Karpas-422 (cell line): ENCODE measurements at regions not wholly inside any gene's neighbourhood (a gene's known extent, or its start where the extent isn't known, plus 50 kb on each side); places are given as distances from the start of the nearest gene placed in this dataset.

Experiments used
- DNase-seq: peaks from one replicate; pipeline ENCODE4 v3.0.0-alpha.2; 2015
- H2AFZ ChIP-seq: fragments of 200-600 bp; sonication (generic); 2 replicates; pipeline ENCODE4 v1.6.1; 2014; ENCODE audit warnings: antibody characterized with exemption, low read length, mixed read lengths
- H3K27ac ChIP-seq: fragments of 200-600 bp; sonication (generic); 2 replicates; pipeline ENCODE4 v1.5.1; 2014; ENCODE audit warnings: mild to moderate bottlenecking, low read length, moderate library complexity
- H3K27me3 ChIP-seq: fragments of 200-600 bp; sonication (generic); 2 replicates; pipeline ENCODE4 v1.6.1; 2014; ENCODE audit warnings: low read length, mixed read lengths
- H3K36me3 ChIP-seq: fragments of 200-600 bp; sonication (generic); 2 replicates; pipeline ENCODE4 v1.6.1; 2014; ENCODE audit warnings: low read length, mixed read lengths; ENCODE audit not compliant: insufficient read depth
- H3K4me1 ChIP-seq: fragments of 200-600 bp; sonication (generic); 2 replicates; pipeline ENCODE4 v1.6.1; 2014; ENCODE audit warnings: mild to moderate bottlenecking, low read length, mixed read lengths
- H3K4me2 ChIP-seq: fragments of 200-600 bp; sonication (generic); 2 replicates; pipeline ENCODE4 v1.6.1; 2014; ENCODE audit warnings: low read length, low read depth, mild to moderate bottlenecking; ENCODE audit not compliant: poor library complexity, severe bottlenecking
- H3K4me3 ChIP-seq: fragments of 200-600 bp; sonication (generic); 2 replicates; pipeline ENCODE4 v1.5.1; 2014; ENCODE audit warnings: mild to moderate bottlenecking, antibody characterized with exemption, low read length, mixed read lengths
- H3K79me2 ChIP-seq: fragments of 200-600 bp; sonication (generic); 2 replicates; pipeline ENCODE4 v1.6.1; 2014; ENCODE audit warnings: mild to moderate bottlenecking, low read length, mixed read lengths
- H3K9ac ChIP-seq: fragments of 200-600 bp; sonication (generic); 2 replicates; pipeline ENCODE4 v1.6.0; 2014; ENCODE audit warnings: low read length
- H3K9me2 ChIP-seq: fragments of 200-600 bp; sonication (generic), shearing (Covaris generic); replicated peaks from 2 replicates; pipeline ENCODE4 v1.6.0; 2014; ENCODE audit warnings: mild to moderate bottlenecking, low read length, moderate library complexity; ENCODE audit not compliant: insufficient read depth
- H3K9me3 ChIP-seq: fragments of 300-700, 200-600 bp; sonication (generic); 2 replicates; pipeline ENCODE4 v1.6.1; 2014; ENCODE audit warnings: low read length, mixed read lengths
- H4K20me1 ChIP-seq: fragments of 200-600 bp; sonication (generic); 2 replicates; pipeline ENCODE4 v1.6.1; 2014; ENCODE audit warnings: mild to moderate bottlenecking, antibody characterized with exemption, low read length, low read depth; ENCODE audit not compliant: insufficient read depth

DNA sequence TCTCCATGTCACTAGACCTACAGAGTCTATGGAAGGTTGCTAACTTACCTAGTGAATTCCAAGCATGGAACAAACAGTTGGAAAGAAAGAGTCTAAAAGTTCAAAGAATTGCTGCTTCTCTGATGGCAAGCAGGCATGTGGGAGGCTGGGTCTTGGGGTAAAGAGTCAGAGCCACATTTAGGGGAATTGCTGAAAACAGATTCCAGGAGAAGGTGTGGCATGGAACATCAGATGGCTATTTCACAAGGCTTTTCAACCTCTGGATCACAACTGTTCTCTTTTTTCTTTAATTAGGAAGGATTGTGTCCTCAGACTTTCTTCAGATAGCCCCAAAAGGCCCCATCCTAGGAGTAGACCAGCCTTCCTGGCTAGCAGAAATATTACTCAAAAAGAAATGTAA lies 601.5 kb downstream of the MAFB start:
- H3K9me3 ChIP-seq, result no peaks in the 10 kb centered on the region
- no peak overlapping the region for H3K9ac ChIP-seq
- H4K20me1 ChIP-seq, result no peaks in the 10 kb centered on the region
- DNase-seq, result no peak
- 0 out of 2 replicates have a peak, but pooled peaks cover 4% of the 10 kb centered on the region for H3K27me3 ChIP-seq
- no peaks in the 10 kb centered on the region for H3K79me2 ChIP-seq
- H2AFZ ChIP-seq, result no peak overlapping the region
- H3K9me2 ChIP-seq, result no peaks in the 10 kb centered on the region
- no peak overlapping the region for H3K4me2 ChIP-seq
- no peak overlapping the region for H3K4me3 ChIP-seq
- no peaks in the 10 kb centered on the region for H3K36me3 ChIP-seq
- H3K4me1 ChIP-seq, result no peaks in the 10 kb centered on the region
- H3K27ac ChIP-seq, result no peak overlapping the region

DNA sequence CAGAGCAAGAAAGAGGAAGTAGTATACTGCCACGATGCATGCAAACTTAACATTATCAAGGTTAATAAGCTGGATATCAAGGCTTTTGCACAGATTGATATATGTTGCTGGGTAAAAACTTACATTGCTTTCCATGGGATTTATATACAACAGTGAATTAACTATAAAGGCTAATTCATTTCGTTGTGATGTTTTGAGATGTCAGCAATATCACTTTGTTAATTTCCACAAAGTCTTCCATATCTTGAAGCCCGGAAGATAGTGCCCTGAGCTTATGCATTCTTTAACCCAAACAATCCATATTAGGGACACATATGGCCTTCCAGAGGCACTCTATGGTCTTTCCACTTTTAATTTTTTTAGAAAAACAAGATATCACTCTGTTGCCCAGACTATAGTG lies 603.5 kb downstream of the MAFB start:
- Histone ChIP-seq H4K20me1 (no peaks in the 10 kb centered on the region), H3K4me3 (no peak overlapping the region), H3K36me3 (no peaks in the 10 kb centered on the region), H3K27me3 (0 out of 2 replicates have a peak, but pooled peaks cover 4% of the 10 kb centered on the region), H3K9me2 (no peaks in the 10 kb centered on the region), H3K4me1 (no peaks in the 10 kb centered on the region; the same call in 1 of the 2 replicates), H3K27ac (no peak overlapping the region), H3K4me2 (no peak overlapping the region), H3K9ac (no peak overlapping the region), H2AFZ (no peak overlapping the region), H3K9me3 (no peaks in the 10 kb centered on the region), H3K79me2 (no peaks in the 10 kb centered on the region)
- no peak for DNase-seq

DNA sequence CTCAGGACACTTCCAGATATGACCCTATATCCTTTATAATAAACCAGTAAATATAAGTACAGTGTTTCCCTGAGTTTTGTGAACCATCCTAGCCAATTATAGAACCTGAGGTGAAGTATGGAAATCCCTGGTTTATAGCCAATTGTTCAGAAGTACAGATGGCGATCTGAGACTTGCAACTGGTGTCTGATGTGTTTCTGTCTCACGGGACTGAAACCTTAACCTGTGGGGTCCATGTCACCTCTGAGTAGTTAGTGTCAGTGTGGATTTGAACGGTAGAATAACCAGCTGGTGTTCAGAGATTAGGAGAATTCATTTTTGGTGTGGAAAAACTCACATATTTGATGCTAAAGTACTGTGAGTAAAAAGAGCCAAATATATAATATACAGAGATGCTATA lies 606.6 kb downstream of the MAFB start:
- Histone ChIP-seq H3K9me2 (no peaks in the 10 kb centered on the region), H3K27ac (no peak overlapping the region), H3K9ac (no peak overlapping the region), H3K4me3 (no peak overlapping the region), H2AFZ (no peak overlapping the region), H3K4me2 (no peak overlapping the region), H3K9me3 (0 out of 2 replicates have a peak, but pooled peaks cover 4% of the 10 kb centered on the region), H3K79me2 (no peaks in the 10 kb centered on the region), H3K27me3 (0 out of 2 replicates have a peak, but pooled peaks cover 4% of the 10 kb centered on the region), H4K20me1 (no peaks in the 10 kb centered on the region), H3K4me1 (no peaks in the 10 kb centered on the region; the same call in 1 of the 2 replicates), H3K36me3 (no peaks in the 10 kb centered on the region)
- no peak for DNase-seq

DNA sequence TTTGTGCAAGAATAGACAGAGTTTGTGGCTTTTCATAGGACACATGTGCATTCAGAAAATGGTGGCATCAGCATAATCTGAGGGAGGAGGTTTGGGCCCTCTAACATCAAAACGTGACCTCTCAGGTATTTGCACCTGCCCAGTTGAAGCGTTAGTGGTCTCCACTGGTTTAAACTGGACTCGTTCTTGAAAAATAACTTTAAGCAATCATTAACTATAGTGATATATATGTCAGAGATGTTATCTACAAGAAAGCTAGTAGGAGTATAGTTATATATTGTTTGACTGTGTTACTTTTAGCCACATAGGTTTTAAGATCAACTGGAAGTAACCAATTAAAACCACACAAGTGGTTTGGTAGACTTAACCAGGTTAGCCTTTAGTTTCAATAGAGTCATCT lies 607.4 kb downstream of the MAFB start:
- H3K9me2 ChIP-seq, result no peaks in the 10 kb centered on the region
- no peak overlapping the region for H3K27ac ChIP-seq
- no peak for DNase-seq
- no peaks in the 10 kb centered on the region; the same call in 1 of the 2 replicates for H3K4me1 ChIP-seq
- no peaks in the 10 kb centered on the region for H3K27me3 ChIP-seq
- no peaks in the 10 kb centered on the region for H3K36me3 ChIP-seq
- no peak overlapping the region for H3K9ac ChIP-seq
- H3K4me3 ChIP-seq, result no peak overlapping the region
- no peak overlapping the region for H2AFZ ChIP-seq
- H3K9me3 ChIP-seq, result 0 out of 2 replicates have a peak, but pooled peaks cover 4% of the 10 kb centered on the region
- no peak overlapping the region for H3K4me2 ChIP-seq
- no peaks in the 10 kb centered on the region for H3K79me2 ChIP-seq
- no peaks in the 10 kb centered on the region for H4K20me1 ChIP-seq

DNA sequence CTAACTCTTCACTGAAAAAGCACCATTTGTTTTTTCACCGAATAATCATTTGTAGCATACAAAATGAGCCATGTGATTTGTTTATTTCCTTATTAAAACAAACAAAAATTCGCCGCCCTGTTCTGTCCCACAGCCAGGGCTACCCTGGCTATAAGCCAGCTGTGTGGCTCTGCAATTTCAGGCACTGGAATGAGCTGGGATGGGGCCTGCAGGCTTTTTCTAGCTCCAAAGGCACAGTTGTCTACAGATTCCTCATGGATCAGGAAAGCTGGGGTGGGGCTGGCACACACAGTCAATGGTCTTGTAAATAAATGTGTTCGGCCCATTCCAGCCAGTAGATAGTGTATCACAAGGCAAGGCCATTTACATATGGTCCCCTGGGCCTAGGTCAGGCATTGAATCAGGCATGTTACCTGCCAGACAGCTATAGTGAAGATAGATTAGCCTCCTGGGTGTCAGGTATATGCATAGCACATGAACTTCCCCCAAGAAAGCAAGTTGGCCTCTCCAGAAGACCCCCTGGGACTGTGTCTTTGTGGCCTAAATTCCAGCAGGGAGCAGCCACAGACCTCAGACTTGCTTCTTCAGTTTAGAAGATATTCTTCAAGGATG lies 608.9 kb downstream of the MAFB start:
- no peak overlapping the region for H3K4me2 ChIP-seq
- no peaks in the 10 kb centered on the region for H3K36me3 ChIP-seq
- H3K4me3 ChIP-seq, result no peak overlapping the region
- H4K20me1 ChIP-seq, result no peaks in the 10 kb centered on the region
- no peak overlapping the region for H3K9ac ChIP-seq
- H3K9me3 ChIP-seq, result 0 out of 2 replicates have a peak, but pooled peaks cover 4% of the 10 kb centered on the region
- no peaks in the 10 kb centered on the region for H3K9me2 ChIP-seq
- H3K27me3 ChIP-seq, result no peaks in the 10 kb centered on the region
- no peak overlapping the region for H2AFZ ChIP-seq
- no peak overlapping the region for H3K27ac ChIP-seq
- no peaks in the 10 kb centered on the region for H3K79me2 ChIP-seq
- DNase-seq, result no peak
- H3K4me1 ChIP-seq, result no peaks in the 10 kb centered on the region; the same call in 1 of the 2 replicates

DNA sequence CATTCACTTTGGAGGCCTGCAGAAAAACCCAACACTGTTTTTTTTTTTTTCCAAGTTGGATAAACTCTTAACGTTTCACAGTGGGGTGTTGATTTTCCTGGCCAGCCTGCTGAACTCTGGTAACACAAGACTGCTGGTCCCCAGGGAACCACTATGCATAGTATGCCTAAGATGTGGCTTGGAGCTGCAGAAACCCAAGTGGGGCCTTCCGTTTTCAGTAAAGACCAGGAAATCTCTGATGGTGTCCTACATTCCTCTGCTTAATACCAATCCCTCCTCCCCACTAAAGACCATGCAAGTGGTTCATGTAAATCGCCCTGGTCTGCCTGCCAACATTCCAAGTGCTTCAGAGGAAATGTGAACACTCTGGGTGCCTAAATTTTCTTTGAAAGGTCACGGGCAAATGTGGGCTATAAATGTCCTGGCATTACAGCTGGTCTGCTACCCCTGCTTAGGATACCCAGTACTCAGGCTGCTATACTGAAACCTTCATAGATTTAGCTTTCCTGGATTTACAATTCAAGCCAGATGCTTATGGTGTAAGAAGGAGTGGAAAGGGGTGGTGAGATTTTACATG lies 615.4 kb downstream of the MAFB start:
- Histone ChIP-seq H3K4me3 (no peak overlapping the region), H3K4me2 (no peak overlapping the region), H3K9me2 (no peaks in the 10 kb centered on the region), H3K27ac (no peak overlapping the region), H4K20me1 (no peaks in the 10 kb centered on the region), H3K9ac (no peak overlapping the region), H3K79me2 (no peaks in the 10 kb centered on the region), H3K4me1 (no peaks in the 10 kb centered on the region), H3K9me3 (0 out of 2 replicates have a peak, but pooled peaks cover 4% of the 10 kb centered on the region), H3K27me3 (no peaks in the 10 kb centered on the region), H3K36me3 (no peaks in the 10 kb centered on the region), H2AFZ (no peak overlapping the region)
- no peak for DNase-seq

DNA sequence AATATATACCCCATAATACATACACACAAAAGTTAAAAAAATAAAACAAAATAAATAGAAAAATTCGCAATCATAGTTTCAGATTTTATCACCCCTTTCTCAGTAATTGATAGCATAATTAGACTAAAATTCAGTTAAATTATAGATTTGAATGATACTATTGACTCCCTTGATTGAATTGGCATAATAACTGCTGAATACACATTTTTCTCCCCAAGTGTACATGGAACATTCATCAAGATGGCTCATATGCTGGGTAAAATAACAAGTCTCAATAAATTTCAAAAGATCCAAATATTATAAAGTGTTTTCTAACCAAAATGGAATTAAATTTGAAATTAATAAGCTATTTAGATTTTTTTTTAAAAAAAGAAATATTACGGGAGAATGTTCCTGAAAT lies 616.1 kb downstream of the MAFB start:
- no peak for DNase-seq
- H3K27me3 ChIP-seq, result no peaks in the 10 kb centered on the region
- no peaks in the 10 kb centered on the region for H3K36me3 ChIP-seq
- no peaks in the 10 kb centered on the region for H3K9me2 ChIP-seq
- no peak overlapping the region for H2AFZ ChIP-seq
- H3K9me3 ChIP-seq, result 0 out of 2 replicates have a peak, but pooled peaks cover 4% of the 10 kb centered on the region
- no peaks in the 10 kb centered on the region for H3K4me1 ChIP-seq
- no peak overlapping the region for H3K4me2 ChIP-seq
- no peak overlapping the region for H3K4me3 ChIP-seq
- H4K20me1 ChIP-seq, result no peaks in the 10 kb centered on the region
- no peak overlapping the region for H3K27ac ChIP-seq
- H3K9ac ChIP-seq, result no peak overlapping the region
- no peaks in the 10 kb centered on the region for H3K79me2 ChIP-seq

DNA sequence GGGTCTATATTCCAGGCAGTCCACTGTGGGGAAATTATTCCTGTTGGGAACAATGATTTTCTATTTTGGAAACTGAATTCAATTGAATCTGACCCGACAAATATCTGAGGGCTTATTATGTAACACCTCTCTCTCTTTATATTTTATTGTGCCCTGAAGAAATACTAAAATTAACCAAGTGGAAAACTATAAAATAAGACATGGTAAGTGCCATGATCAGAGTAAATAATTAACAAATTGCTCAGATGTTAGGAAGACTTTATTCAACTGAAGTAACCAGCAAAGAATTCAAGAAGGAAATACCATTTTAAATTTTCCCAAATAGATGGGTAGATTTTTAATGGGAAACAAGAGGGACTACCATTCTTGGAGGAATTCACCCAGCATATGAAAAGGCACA lies 632.9 kb downstream of the MAFB start:
- Histone ChIP-seq H3K4me2 (no peak overlapping the region), H3K79me2 (no peaks in the 10 kb centered on the region), H3K4me1 (no peaks in the 10 kb centered on the region), H3K9ac (no peak overlapping the region), H3K9me2 (no peaks in the 10 kb centered on the region), H3K36me3 (no peaks in the 10 kb centered on the region), H3K4me3 (no peak overlapping the region), H3K27ac (no peak overlapping the region), H3K27me3 (no peaks in the 10 kb centered on the region), H3K9me3 (no peaks in the 10 kb centered on the region), H4K20me1 (no peaks in the 10 kb centered on the region), H2AFZ (no peak overlapping the region)
- no peak for DNase-seq
